NCI-H2107 (cell line): ENCODE measurements at regions not wholly inside any gene's neighbourhood (a gene's known extent, or its start where the extent isn't known, plus 50 kb on each side); places are given as distances from the start of the nearest gene placed in this dataset.

Experiments
- DNase-seq: peaks from one replicate; lab custom pipeline; 2025; lab: John Stamatoyannopoulos, UW

GRCh38 chr1:216855810-216856209 is 132.6 kb upstream of the ESRRG start:
- no peak for DNase-seq

GRCh38 chr1:216854836-216855484 is 131.7 kb upstream of the ESRRG start:
- no peak for DNase-seq

GRCh38 chr1:216851073-216851472 is 127.8 kb upstream of the ESRRG start:
- DNase-seq, result no peak

GRCh38 chr1:216849146-216849545 is 125.9 kb upstream of the ESRRG start:
- no peak for DNase-seq

- DNase-seq, result no peak
These were observed 124.3 kb upstream of the ESRRG start for GRCh38 chr1:216847397-216848036.

GRCh38 chr1:216846339-216846738 is 123.1 kb upstream of the ESRRG start:
- no peak for DNase-seq

- DNase-seq, result no peak
These were observed 120.2 kb upstream of the ESRRG start for GRCh38 chr1:216843409-216843808.

- DNase-seq, result no peak
These were observed 117.9 kb upstream of the ESRRG start for GRCh38 chr1:216841165-216841564.

- no peak for DNase-seq
These were observed 113.1 kb upstream of the ESRRG start for GRCh38 chr1:216836316-216836715.

- no peak for DNase-seq
These were observed 110.3 kb upstream of the ESRRG start for GRCh38 chr1:216833509-216833908.

GRCh38 chr1:216832192-216832591 is 109.0 kb upstream of the ESRRG start:
- DNase-seq, result no peak

GRCh38 chr1:216830424-216831210 is 107.4 kb upstream of the ESRRG start:
- no peak for DNase-seq

- no peak for DNase-seq
These were observed 104.0 kb upstream of the ESRRG start for GRCh38 chr1:216827251-216827650.

- DNase-seq, result no peak
These were observed 103.4 kb upstream of the ESRRG start for GRCh38 chr1:216826646-216827045.

GRCh38 chr1:216826214-216826613 is 103.0 kb upstream of the ESRRG start:
- no peak for DNase-seq

- DNase-seq, result no peak
These were observed 102.3 kb upstream of the ESRRG start for GRCh38 chr1:216825557-216825956.

GRCh38 chr1:216824511-216824910 is 101.3 kb upstream of the ESRRG start:
- no peak for DNase-seq

- DNase-seq, result no peak
These were observed 100.5 kb upstream of the ESRRG start for GRCh38 chr1:216823731-216824130.

- DNase-seq, result peak; percentile 83
These were observed 99.3 kb upstream of the ESRRG start for GRCh38 chr1:216822480-216822879.

- DNase-seq, result no peak
These were observed 97.1 kb upstream of the ESRRG start for GRCh38 chr1:216820345-216820744.

- DNase-seq, result no peak
These were observed 95.1 kb upstream of the ESRRG start for GRCh38 chr1:216818284-216818683.

GRCh38 chr1:216815260-216816131 is 92.3 kb upstream of the ESRRG start:
- DNase-seq, result peak; percentile 87
